ENCODE measurements at regions not wholly inside any gene's neighbourhood (a gene's known extent, or its start where the extent isn't known, plus 50 kb on each side); places are given as distances from the start of the nearest gene placed in this dataset.

DNA sequence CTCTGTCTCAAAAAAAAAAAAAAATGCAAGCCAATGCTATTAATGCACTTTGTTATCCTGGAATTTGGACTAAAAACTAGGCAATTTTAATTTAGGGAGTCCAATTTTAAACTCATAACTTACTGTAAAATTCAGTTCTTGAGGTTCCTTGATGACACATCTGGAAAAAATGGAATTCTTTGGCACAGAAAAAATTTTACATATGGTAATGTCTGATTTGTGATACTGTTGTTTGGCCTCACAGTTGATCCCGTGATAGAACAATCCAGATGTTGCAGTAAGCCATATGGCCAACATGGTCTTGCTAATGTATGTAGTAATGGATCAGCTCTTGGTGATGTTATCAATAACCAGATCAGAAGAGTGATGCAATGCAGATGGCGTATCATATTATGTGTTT, 1089.8 kb downstream of the FLRT2 start:
- no TSS peak for BruUV-seq (replicated peaks)
- H3K27me3 Mint-ChIP-seq (ENCODE audit: unreplicated experiment): no peaks in the 10 kb centered on the region
- TF ChIP-seq, protein P1, sequence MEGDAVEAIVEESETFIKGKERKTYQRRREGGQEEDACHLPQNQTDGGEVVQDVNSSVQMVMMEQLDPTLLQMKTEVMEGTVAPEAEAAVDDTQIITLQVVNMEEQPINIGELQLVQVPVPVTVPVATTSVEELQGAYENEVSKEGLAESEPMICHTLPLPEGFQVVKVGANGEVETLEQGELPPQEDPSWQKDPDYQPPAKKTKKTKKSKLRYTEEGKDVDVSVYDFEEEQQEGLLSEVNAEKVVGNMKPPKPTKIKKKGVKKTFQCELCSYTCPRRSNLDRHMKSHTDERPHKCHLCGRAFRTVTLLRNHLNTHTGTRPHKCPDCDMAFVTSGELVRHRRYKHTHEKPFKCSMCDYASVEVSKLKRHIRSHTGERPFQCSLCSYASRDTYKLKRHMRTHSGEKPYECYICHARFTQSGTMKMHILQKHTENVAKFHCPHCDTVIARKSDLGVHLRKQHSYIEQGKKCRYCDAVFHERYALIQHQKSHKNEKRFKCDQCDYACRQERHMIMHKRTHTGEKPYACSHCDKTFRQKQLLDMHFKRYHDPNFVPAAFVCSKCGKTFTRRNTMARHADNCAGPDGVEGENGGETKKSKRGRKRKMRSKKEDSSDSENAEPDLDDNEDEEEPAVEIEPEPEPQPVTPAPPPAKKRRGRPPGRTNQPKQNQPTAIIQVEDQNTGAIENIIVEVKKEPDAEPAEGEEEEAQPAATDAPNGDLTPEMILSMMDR (IDR thresholded peaks at IDR 0.05; ENCODE audit: unreplicated experiment): no peak
- no peak for DNase-seq
- CTCF ChIA-PET: no interaction called here
- no peaks in the 10 kb centered on the region for H3K9me3 Mint-ChIP-seq (ENCODE audit: low read depth, unreplicated experiment)
- H3K4me3 Mint-ChIP-seq (ENCODE audit: low read depth, unreplicated experiment): no peak overlapping the region
- no peaks in the 10 kb centered on the region for H3K4me1 Mint-ChIP-seq (ENCODE audit: low read depth, unreplicated experiment)
- H3K27ac Mint-ChIP-seq (ENCODE audit: unreplicated experiment): no peak overlapping the region
- intact Hi-C loops (cut with micrococcal nuclease; ENCODE audit: unreplicated experiment): no loop called here
- no peaks in the 10 kb centered on the region for H3K36me3 Mint-ChIP-seq (ENCODE audit: insufficient read depth, unreplicated experiment)

DNA sequence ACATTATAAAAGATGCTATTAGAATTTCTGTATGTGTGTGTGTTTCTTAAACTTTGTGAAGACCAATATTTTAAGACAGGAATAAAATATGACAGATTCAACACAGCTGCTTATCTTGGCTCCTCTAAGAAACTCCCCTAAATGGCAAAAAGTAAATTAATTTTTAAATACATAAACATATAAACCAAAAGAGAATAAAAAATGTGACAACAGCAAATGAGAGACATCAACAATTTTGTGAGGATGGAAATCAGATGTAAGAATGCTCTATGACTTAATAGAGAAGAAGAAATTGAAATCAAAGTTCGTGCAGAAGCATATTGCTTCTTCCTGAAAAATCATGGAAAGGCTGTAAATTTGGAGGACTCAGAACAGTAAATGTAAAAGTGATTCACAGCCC, 1083.8 kb downstream of the FLRT2 start:
- H3K27me3 Mint-ChIP-seq (ENCODE audit: unreplicated experiment): no peaks in the 10 kb centered on the region
- H3K9me3 Mint-ChIP-seq (ENCODE audit: low read depth, unreplicated experiment): peaks cover 4% of the 10 kb centered on the region
- H3K36me3 Mint-ChIP-seq (ENCODE audit: insufficient read depth, unreplicated experiment): no peaks in the 10 kb centered on the region
- no TSS peak for BruUV-seq (replicated peaks)
- no peak overlapping the region for H3K4me3 Mint-ChIP-seq (ENCODE audit: low read depth, unreplicated experiment)
- TF ChIP-seq, protein P1 (IDR thresholded peaks at IDR 0.05; ENCODE audit: unreplicated experiment): no peak
- no peak overlapping the region for H3K27ac Mint-ChIP-seq (ENCODE audit: unreplicated experiment)
- intact Hi-C loops (cut with micrococcal nuclease; ENCODE audit: unreplicated experiment): no loop called here
- CTCF ChIA-PET: no interaction called here
- no peaks in the 10 kb centered on the region for H3K4me1 Mint-ChIP-seq (ENCODE audit: low read depth, unreplicated experiment)
- DNase-seq: no peak

DNA sequence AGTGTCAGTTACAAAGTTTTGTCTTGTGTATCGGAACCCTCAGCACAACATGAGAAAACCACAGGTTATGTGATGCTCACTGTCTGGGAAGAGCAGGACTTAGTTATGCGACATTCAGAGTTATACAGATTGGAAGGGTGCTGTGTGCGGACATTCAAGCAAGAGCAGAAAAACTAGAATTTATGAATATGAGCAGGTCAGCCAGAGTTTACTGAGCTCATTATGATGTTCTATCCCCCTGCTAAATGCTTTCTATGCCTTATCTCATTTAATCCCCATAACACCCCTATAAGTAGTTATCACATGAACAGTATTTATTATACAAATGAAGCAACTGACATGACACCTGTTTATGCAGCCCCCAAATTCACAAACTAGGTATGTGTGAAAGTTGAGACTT, 1083.2 kb downstream of the FLRT2 start:
- BruUV-seq (replicated peaks): no TSS peak
- CTCF ChIA-PET: no interaction called here

DNA sequence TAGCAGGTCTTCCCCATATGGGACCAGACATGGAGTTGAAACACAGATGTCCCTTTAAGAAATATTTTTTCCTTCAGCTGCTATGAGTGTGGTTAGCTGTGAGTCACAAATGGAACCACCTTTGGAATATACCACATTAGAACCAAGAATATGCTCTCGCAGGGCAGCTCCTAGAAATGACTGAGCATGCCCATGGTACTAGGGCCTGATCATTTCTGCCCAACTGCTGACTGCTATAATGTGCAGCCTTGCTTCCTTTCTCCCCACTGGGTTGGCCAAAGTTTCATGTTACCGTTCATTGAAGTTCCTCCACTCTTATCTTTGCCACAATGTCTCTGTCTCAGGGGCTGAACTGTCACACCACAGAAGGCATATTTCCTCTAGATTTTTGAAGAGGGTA, 1074.6 kb downstream of the FLRT2 start:
- Mint-ChIP-seq H3K4me3 (ENCODE audit: low read depth, unreplicated experiment) (no peak overlapping the region), H3K27ac (ENCODE audit: unreplicated experiment) (no peak overlapping the region), H3K36me3 (ENCODE audit: insufficient read depth, unreplicated experiment) (no peaks in the 10 kb centered on the region), H3K27me3 (ENCODE audit: unreplicated experiment) (no peaks in the 10 kb centered on the region), H3K9me3 (ENCODE audit: low read depth, unreplicated experiment) (peaks cover 5% of the 10 kb centered on the region), H3K4me1 (ENCODE audit: low read depth, unreplicated experiment) (no peaks in the 10 kb centered on the region)
- no TSS peak for BruUV-seq (replicated peaks)
- CTCF ChIA-PET: no interaction called here
- no peak for DNase-seq
- TF ChIP-seq, protein P1 (IDR thresholded peaks at IDR 0.05; ENCODE audit: unreplicated experiment): no peak
- intact Hi-C loops (cut with micrococcal nuclease; ENCODE audit: unreplicated experiment): no loop called here

More for the DNA sequence above, 1083.2 kb downstream of the FLRT2 start:
- DNase-seq: no peak
- Mint-ChIP-seq H3K36me3 (ENCODE audit: insufficient read depth, unreplicated experiment) (no peaks in the 10 kb centered on the region), H3K9me3 (ENCODE audit: low read depth, unreplicated experiment) (peaks cover 4% of the 10 kb centered on the region), H3K4me1 (ENCODE audit: low read depth, unreplicated experiment) (no peaks in the 10 kb centered on the region), H3K27me3 (ENCODE audit: unreplicated experiment) (no peaks in the 10 kb centered on the region), H3K4me3 (ENCODE audit: low read depth, unreplicated experiment) (no peak overlapping the region), H3K27ac (ENCODE audit: unreplicated experiment) (no peak overlapping the region)
- TF ChIP-seq, protein P1 (IDR thresholded peaks at IDR 0.05; ENCODE audit: unreplicated experiment): no peak
- intact Hi-C loops (cut with micrococcal nuclease; ENCODE audit: unreplicated experiment): no loop called here

DNA sequence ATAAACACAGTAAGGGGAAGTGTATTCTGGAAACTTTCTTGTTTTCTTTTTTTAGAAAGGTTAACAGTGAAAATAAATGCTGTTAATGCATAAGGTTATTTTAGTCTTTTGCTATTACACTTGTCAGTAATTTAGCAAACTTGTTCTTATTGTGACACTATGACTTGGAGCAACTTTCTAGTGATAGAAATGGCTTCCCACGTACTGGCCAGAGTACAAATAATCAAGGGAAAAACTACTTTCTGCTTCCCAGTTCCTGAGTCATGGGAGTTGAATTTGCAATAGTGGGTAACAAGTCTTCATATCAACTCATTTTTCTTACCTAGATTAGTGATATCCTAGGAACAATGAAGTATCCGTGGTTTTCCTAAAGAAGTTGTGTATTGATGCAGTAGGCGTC, 1072.3 kb downstream of the FLRT2 start:
- BruUV-seq (replicated peaks): no TSS peak
- CTCF ChIA-PET: no interaction called here
- DNase-seq: no peak
- TF ChIP-seq, protein P1 (IDR thresholded peaks at IDR 0.05; ENCODE audit: unreplicated experiment): no peak
- Mint-ChIP-seq H3K4me1 (ENCODE audit: low read depth, unreplicated experiment) (no peaks in the 10 kb centered on the region), H3K9me3 (ENCODE audit: low read depth, unreplicated experiment) (peaks cover 5% of the 10 kb centered on the region), H3K27ac (ENCODE audit: unreplicated experiment) (no peak overlapping the region), H3K4me3 (ENCODE audit: low read depth, unreplicated experiment) (no peak overlapping the region), H3K27me3 (ENCODE audit: unreplicated experiment) (no peaks in the 10 kb centered on the region), H3K36me3 (ENCODE audit: insufficient read depth, unreplicated experiment) (no peaks in the 10 kb centered on the region)
- intact Hi-C loops (cut with micrococcal nuclease; ENCODE audit: unreplicated experiment): no loop called here

Data from Calu3 (cell line).